ENCODE measurements at regions not wholly inside any gene's neighbourhood (a gene's known extent, or its start where the extent isn't known, plus 50 kb on each side); places are given as distances from the start of the nearest gene placed in this dataset.
A peak's percentile ranks its signal among the peaks of the same experiment; 100 is the strongest.

GRCh38 chr6:149198265-149198664 lies 119.2 kb upstream of the TAB2 start:
- Histone ChIP-seq H3K36me3 (no peaks in the 10 kb centered on the region), H3K4me3 (no peak overlapping the region), H3K9me3 (peaks cover 0 to 28% (median 7%) of the 10 kb centered on the region in 4 donors), H3K27ac (replicated peaks in 1 of 4) (no peak overlapping the region), H3K4me1 (peaks cover 0 to 3% (median 0%) of the 10 kb centered on the region in 4 donors), H3K27me3 (no peaks in the 10 kb centered on the region)
- 98% methylated on average over 3 of the region's 3 CpGs for WGBS
- no peak for DNase-seq (ENCODE audit: extremely low spot score)
- intact Hi-C loops (cut with DNase I) = no loop called here
- TF ChIP-seq POLR2AphosphoS5 (IDR thresholded peaks at IDR 0.05) = no peak
- TF ChIP-seq, protein P1, sequence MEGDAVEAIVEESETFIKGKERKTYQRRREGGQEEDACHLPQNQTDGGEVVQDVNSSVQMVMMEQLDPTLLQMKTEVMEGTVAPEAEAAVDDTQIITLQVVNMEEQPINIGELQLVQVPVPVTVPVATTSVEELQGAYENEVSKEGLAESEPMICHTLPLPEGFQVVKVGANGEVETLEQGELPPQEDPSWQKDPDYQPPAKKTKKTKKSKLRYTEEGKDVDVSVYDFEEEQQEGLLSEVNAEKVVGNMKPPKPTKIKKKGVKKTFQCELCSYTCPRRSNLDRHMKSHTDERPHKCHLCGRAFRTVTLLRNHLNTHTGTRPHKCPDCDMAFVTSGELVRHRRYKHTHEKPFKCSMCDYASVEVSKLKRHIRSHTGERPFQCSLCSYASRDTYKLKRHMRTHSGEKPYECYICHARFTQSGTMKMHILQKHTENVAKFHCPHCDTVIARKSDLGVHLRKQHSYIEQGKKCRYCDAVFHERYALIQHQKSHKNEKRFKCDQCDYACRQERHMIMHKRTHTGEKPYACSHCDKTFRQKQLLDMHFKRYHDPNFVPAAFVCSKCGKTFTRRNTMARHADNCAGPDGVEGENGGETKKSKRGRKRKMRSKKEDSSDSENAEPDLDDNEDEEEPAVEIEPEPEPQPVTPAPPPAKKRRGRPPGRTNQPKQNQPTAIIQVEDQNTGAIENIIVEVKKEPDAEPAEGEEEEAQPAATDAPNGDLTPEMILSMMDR (IDR thresholded peaks at IDR 0.05) = no peak
- TF ChIP-seq EP300 (IDR thresholded peaks at IDR 0.05) = no peak
- TF ChIP-seq POLR2A (IDR thresholded peaks at IDR 0.05; ENCODE audit: low read depth) = no peak

- peak; percentile 37 for DNase-seq (ENCODE audit: extremely low spot score)
- H3K9me3 ChIP-seq = peaks cover 0 to 28% (median 7%) of the 10 kb centered on the region in 4 donors
- H3K27me3 ChIP-seq = no peaks in the 10 kb centered on the region
- TF ChIP-seq POLR2A (IDR thresholded peaks at IDR 0.05; ENCODE audit: low read depth) = no peak
- H3K36me3 ChIP-seq = no peaks in the 10 kb centered on the region
- peaks cover 0 to 4% (median 0%) of the 10 kb centered on the region in 4 donors for H3K4me1 ChIP-seq
- no peak overlapping the region for H3K4me3 ChIP-seq
- no peak overlapping the region for H3K27ac ChIP-seq (replicated peaks in 1 of 4)
- intact Hi-C loops (cut with DNase I) = no loop called here
- WGBS = 88% methylated on average over 1 of the region's 1 CpG
Observed at GRCh38 chr6:149200282-149200945, 117.1 kb upstream of the TAB2 start.

GRCh38 chr6:149201068-149201655 lies 116.3 kb upstream of the TAB2 start:
- H3K27ac ChIP-seq (replicated peaks in 1 of 4) = no peak overlapping the region
- no peaks in the 10 kb centered on the region for H3K27me3 ChIP-seq
- peak; percentile 87 for DNase-seq (ENCODE audit: extremely low spot score)
- no peak overlapping the region for H3K4me3 ChIP-seq
- peaks cover 0 to 28% (median 7%) of the 10 kb centered on the region in 4 donors for H3K9me3 ChIP-seq
- TF ChIP-seq POLR2A (IDR thresholded peaks at IDR 0.05; ENCODE audit: low read depth) (no peak), EP300 (IDR thresholded peaks at IDR 0.05) (no peak)
- TF ChIP-seq, protein P1 (IDR thresholded peaks at IDR 0.05) = no peak
- WGBS = 93% methylated on average over 7 of the region's 7 CpGs
- peaks cover 0 to 4% (median 0%) of the 10 kb centered on the region in 4 donors for H3K4me1 ChIP-seq
- H3K36me3 ChIP-seq = no peaks in the 10 kb centered on the region
- intact Hi-C loops (cut with DNase I) = no loop called here

DNA sequence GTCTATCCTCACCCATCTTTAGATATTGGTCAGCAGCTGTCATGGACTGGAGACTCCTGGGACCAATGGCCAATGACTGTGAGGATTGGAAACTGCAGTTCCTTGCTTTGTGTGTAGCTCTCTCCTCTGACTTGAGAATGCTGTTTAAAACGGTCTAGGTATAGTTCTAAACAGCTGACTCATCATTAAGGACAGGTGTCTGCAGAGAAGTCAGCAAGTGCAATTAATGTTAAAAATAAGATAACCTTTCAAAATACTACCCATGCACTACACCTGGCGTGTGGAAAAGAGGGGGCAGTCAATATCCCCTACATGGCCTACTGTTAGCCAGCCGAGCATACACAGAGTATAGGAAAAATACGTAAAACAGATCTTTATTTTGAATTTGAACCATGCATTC lies 115.4 kb upstream of the TAB2 start:
- H3K27ac ChIP-seq (replicated peaks in 1 of 4) = no peak overlapping the region
- intact Hi-C loops (cut with DNase I) = no loop called here
- H3K9me3 ChIP-seq = peaks cover 0 to 28% (median 6%) of the 10 kb centered on the region in 4 donors
- no peaks in the 10 kb centered on the region for H3K27me3 ChIP-seq
- no peak for TF ChIP-seq EP300 (IDR thresholded peaks at IDR 0.05)
- TF ChIP-seq POLR2AphosphoS5 (IDR thresholded peaks at IDR 0.05) = no peak
- TF ChIP-seq, protein P1 (IDR thresholded peaks at IDR 0.05) = no peak
- no peak for TF ChIP-seq POLR2A (IDR thresholded peaks at IDR 0.05; ENCODE audit: low read depth)
- H3K36me3 ChIP-seq = no peaks in the 10 kb centered on the region
- peaks cover 0 to 4% (median 0%) of the 10 kb centered on the region in 4 donors for H3K4me1 ChIP-seq
- H3K4me3 ChIP-seq = no peak overlapping the region
- peak; percentile 17 for DNase-seq (ENCODE audit: extremely low spot score)
- WGBS = 99% methylated on average over 4 of the region's 4 CpGs

GRCh38 chr6:149202952-149203351 lies 114.6 kb upstream of the TAB2 start:
- Histone ChIP-seq H3K4me3 (no peak overlapping the region), H3K27me3 (no peaks in the 10 kb centered on the region), H3K4me1 (peaks cover 0 to 5% (median 3%) of the 10 kb centered on the region in 4 donors), H3K27ac (replicated peaks in 1 of 4) (no peak overlapping the region), H3K9me3 (peaks cover 0 to 20% (median 2%) of the 10 kb centered on the region in 4 donors), H3K36me3 (no peaks in the 10 kb centered on the region)
- WGBS = 92% methylated on average over 3 of the region's 3 CpGs
- TF ChIP-seq, protein P1 (IDR thresholded peaks at IDR 0.05) = no peak
- TF ChIP-seq EP300 (IDR thresholded peaks at IDR 0.05) (no peak), POLR2AphosphoS5 (IDR thresholded peaks at IDR 0.05) (no peak), POLR2A (IDR thresholded peaks at IDR 0.05; ENCODE audit: low read depth) (no peak)
- intact Hi-C loops (cut with DNase I) = no loop called here
- DNase-seq (ENCODE audit: extremely low spot score) = peak; percentile 70

All from esophagus muscularis mucosa (tissue), 4 donors.